ENCODE measurements at regions not wholly inside any gene's neighbourhood (a gene's known extent, or its start where the extent isn't known, plus 50 kb on each side); places are given as distances from the start of the nearest gene placed in this dataset.

- no peak for TF ChIP-seq CTCF (IDR thresholded peaks at IDR 0.05; ENCODE audit: insufficient read depth, low read depth, low read length)
- H3K4me3 ChIP-seq (ENCODE audit: low read depth, low read length): no peak overlapping the region
- no peaks in the 10 kb centered on the region for H3K36me3 ChIP-seq (ENCODE audit: control insufficient read depth, insufficient read depth, low read length)
- ChIA-PET POLR2A (no interaction called here), CTCF (no interaction called here)
- no peak for DNase-seq (ENCODE audit: low read depth)
- no peaks in the 10 kb centered on the region for H3K27me3 ChIP-seq (ENCODE audit: control insufficient read depth, insufficient read depth, low read length)
These were observed 119.9 kb downstream of the TTLL2 start for GRCh38 chr6:167444602-167445346.

DNA sequence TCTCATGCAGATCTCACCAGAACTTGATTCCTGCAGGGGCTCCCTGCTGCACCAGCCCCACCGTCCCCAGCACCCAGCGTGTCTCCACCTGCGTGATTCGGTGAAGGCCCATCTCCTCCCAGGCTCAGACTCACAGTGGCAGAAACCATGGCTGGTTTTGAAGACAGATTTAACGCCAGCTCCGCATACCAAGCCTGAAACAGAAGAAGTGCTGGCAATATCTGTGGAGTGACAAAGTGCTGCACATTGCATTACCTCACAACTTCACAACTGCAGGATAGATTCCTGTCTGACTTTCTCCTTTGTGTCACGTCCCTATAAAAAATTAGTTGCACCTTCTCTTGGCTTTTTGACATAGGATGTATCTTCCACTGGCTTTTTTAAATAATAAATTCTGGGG, 120.7 kb downstream of the TTLL2 start:
- no peaks in the 10 kb centered on the region for H3K27me3 ChIP-seq (ENCODE audit: control insufficient read depth, insufficient read depth, low read length)
- no peak for DNase-seq (ENCODE audit: low read depth)
- ChIA-PET POLR2A (no interaction called here), CTCF (no interaction called here)
- no peaks in the 10 kb centered on the region for H3K36me3 ChIP-seq (ENCODE audit: control insufficient read depth, insufficient read depth, low read length)
- TF ChIP-seq CTCF (IDR thresholded peaks at IDR 0.05; ENCODE audit: insufficient read depth, low read depth, low read length): no peak
- H3K4me3 ChIP-seq (ENCODE audit: low read depth, low read length): no peak overlapping the region

DNA sequence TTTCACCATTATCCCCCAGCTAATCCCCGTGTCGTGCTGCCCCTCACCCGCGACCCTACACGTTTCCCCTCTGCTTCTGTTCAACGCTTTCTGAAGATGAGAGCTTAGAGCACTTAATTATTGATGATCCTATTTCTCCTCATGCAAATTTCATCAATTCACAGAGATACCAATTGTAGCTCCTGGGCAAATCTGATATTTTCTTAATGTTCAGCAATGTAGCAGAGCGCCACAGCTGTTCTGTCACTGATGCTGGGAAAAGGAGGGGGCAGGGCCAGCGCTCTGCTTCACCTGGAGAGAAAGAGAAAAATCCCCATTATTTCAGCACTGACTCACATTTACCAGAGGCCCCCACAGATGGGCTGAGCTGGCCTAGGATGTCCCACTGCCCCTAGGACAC, 121.2 kb downstream of the TTLL2 start:
- TF ChIP-seq CTCF (IDR thresholded peaks at IDR 0.05; ENCODE audit: insufficient read depth, low read depth, low read length): no peak
- ChIA-PET POLR2A (no interaction called here), CTCF (no interaction called here)
- Histone ChIP-seq H3K27me3 (ENCODE audit: control insufficient read depth, insufficient read depth, low read length) (no peaks in the 10 kb centered on the region), H3K4me3 (ENCODE audit: low read depth, low read length) (no peak overlapping the region), H3K36me3 (ENCODE audit: control insufficient read depth, insufficient read depth, low read length) (no peaks in the 10 kb centered on the region)
- DNase-seq (ENCODE audit: low read depth): no peak

- TF ChIP-seq CTCF (IDR thresholded peaks at IDR 0.05; ENCODE audit: insufficient read depth, low read depth, low read length): no peak
- DNase-seq (ENCODE audit: low read depth): no peak
- H3K27me3 ChIP-seq (ENCODE audit: control insufficient read depth, insufficient read depth, low read length): no peaks in the 10 kb centered on the region
- H3K36me3 ChIP-seq (ENCODE audit: control insufficient read depth, insufficient read depth, low read length): no peaks in the 10 kb centered on the region
- POLR2A ChIA-PET: no interaction called here
- CTCF ChIA-PET: no interaction called here
- H3K4me3 ChIP-seq (ENCODE audit: low read depth, low read length): no peak overlapping the region
These were observed 122.1 kb downstream of the TTLL2 start for GRCh38 chr6:167446971-167447370.

GRCh38 chr6:167448378-167448777, 123.5 kb downstream of the TTLL2 start:
- Histone ChIP-seq H3K4me3 (ENCODE audit: low read depth, low read length) (no peak overlapping the region), H3K36me3 (ENCODE audit: control insufficient read depth, insufficient read depth, low read length) (no peaks in the 10 kb centered on the region), H3K27me3 (ENCODE audit: control insufficient read depth, insufficient read depth, low read length) (no peaks in the 10 kb centered on the region)
- CTCF ChIA-PET: no interaction called here
- TF ChIP-seq CTCF (IDR thresholded peaks at IDR 0.05; ENCODE audit: insufficient read depth, low read depth, low read length): no peak
- POLR2A ChIA-PET: no interaction called here
- no peak for DNase-seq (ENCODE audit: low read depth)
